ENCODE measurements at regions not wholly inside any gene's neighbourhood (a gene's known extent, or its start where the extent isn't known, plus 50 kb on each side); places are given as distances from the start of the nearest gene placed in this dataset.

DNA sequence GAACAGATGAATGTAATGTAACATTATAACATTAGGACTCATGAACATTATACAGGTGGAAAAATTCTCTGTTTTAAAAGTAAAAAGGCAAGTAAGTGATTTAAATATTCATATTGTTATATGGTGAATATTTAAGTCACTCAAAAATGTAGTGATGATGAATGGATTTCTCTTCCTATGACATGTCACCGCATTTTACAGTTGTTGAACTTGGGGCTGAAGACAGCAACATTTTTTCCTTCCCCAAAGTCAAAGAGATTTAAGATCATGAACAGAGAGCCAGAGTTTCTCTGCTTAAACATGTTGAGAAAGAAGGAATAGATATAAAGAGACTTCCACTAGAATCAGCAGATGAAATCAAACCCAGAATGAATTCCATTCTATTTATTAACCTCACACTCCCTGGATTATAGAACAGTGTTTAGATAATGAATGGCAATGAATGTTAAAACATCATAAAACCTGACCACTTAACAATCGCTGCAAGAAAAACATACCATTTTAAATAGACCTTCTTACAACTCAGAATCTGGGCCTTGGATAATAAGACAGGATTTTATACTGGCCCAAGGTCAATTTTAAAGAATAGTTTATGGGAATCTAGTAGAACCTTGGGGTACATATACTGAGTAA lies 163.6 kb upstream of the SIX2 start:
- intact Hi-C loops (cut with DNase I; ENCODE audit: low total_unique reads): no loop called here
- H3K9me3 ChIP-seq: peaks cover 0 to 4% (median 0%) of the 10 kb centered on the region in 8 donors
- peaks cover 0 to 31% (median 24%) of the 10 kb centered on the region in 6 donors for H3K4me1 ChIP-seq
- DNase-seq: no peak
- H3K27me3 ChIP-seq (replicated peaks in 1 of 7): peaks cover 0 to 65% (median 36%) of the 10 kb centered on the region in 7 donors
- no peak overlapping the region for H3K27ac ChIP-seq
- TF ChIP-seq POLR2AphosphoS5 (IDR thresholded peaks at IDR 0.05) (no peak), POLR2A (IDR thresholded peaks at IDR 0.05) (no peak)
- TF ChIP-seq, protein P1, sequence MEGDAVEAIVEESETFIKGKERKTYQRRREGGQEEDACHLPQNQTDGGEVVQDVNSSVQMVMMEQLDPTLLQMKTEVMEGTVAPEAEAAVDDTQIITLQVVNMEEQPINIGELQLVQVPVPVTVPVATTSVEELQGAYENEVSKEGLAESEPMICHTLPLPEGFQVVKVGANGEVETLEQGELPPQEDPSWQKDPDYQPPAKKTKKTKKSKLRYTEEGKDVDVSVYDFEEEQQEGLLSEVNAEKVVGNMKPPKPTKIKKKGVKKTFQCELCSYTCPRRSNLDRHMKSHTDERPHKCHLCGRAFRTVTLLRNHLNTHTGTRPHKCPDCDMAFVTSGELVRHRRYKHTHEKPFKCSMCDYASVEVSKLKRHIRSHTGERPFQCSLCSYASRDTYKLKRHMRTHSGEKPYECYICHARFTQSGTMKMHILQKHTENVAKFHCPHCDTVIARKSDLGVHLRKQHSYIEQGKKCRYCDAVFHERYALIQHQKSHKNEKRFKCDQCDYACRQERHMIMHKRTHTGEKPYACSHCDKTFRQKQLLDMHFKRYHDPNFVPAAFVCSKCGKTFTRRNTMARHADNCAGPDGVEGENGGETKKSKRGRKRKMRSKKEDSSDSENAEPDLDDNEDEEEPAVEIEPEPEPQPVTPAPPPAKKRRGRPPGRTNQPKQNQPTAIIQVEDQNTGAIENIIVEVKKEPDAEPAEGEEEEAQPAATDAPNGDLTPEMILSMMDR (IDR thresholded peaks at IDR 0.05 in 8 of 11, conservative IDR thresholded peaks at IDR 0.05 in 3 of 11): no peak
- no peaks in the 10 kb centered on the region for H3K36me3 ChIP-seq
- 60 to 73% (median 65%) methylated on average over 2 of the region's 2 CpGs for WGBS, 5 donors
- no peak overlapping the region for H3K4me3 ChIP-seq

DNA sequence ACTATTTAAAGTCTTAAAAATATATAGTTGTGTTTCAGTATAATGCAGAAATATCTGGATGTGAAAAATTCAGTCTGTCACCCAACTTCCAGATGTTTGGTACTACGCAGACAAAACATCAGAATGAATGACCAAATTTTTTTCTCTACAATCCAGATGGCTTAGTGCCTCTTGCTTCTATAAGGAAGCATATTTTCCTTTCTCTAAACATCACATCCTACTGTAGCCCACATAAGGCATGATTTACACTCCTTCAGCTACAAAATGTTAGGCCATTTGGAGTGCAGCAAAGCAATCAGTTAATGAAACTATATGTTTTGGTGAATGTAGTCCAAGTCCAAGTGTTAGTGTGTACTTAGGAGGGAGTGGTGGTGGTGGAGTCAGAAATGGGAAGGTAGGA lies 162.9 kb upstream of the SIX2 start:
- peaks cover 0 to 72% (median 43%) of the 10 kb centered on the region in 7 donors for H3K27me3 ChIP-seq (replicated peaks in 1 of 7)

DNA sequence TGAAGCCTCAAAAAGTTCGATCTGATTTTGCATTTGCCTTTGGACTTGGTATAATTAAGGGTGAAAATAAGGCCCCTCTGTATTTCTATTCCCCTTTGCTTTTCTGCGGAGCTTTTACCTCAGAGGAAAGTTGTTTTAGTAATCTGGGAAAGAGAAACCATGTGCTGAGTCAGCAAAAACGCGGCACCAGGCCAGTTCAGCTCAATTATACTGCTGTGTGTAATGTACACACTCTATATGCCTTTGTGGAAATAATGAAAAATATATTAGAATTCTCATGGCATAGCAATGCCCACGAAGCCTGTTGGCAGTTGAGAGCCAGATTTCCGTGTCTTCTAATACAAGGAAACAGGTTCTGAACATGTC lies 161.9 kb upstream of the SIX2 start:
- H3K36me3 ChIP-seq: no peaks in the 10 kb centered on the region
- no peak for DNase-seq
- H3K27me3 ChIP-seq (replicated peaks in 1 of 7): peaks cover 0 to 82% (median 51%) of the 10 kb centered on the region in 7 donors
- H3K9me3 ChIP-seq: no peaks in the 10 kb centered on the region
- 25 to 40% (median 32%) methylated on average over 6 of the region's 6 CpGs for WGBS, 5 donors
- intact Hi-C loops (cut with DNase I; ENCODE audit: low total_unique reads): no loop called here
- H3K4me3 ChIP-seq: no peak overlapping the region
- no peak overlapping the region for H3K27ac ChIP-seq
- H3K4me1 ChIP-seq: peaks cover 0 to 31% (median 24%) of the 10 kb centered on the region in 6 donors
- TF ChIP-seq, protein P1 (IDR thresholded peaks at IDR 0.05 in 8 of 11, conservative IDR thresholded peaks at IDR 0.05 in 3 of 11): no peak
- no peak for TF ChIP-seq POLR2AphosphoS5 (IDR thresholded peaks at IDR 0.05)
- no peak for TF ChIP-seq POLR2A (IDR thresholded peaks at IDR 0.05)

More for the DNA sequence above, 162.9 kb upstream of the SIX2 start:
- DNase-seq: no peak
- no peak overlapping the region for H3K27ac ChIP-seq
- H3K9me3 ChIP-seq: peaks cover 0 to 3% (median 0%) of the 10 kb centered on the region in 8 donors
- intact Hi-C loops (cut with DNase I; ENCODE audit: low total_unique reads): no loop called here
- 73 to 93% (median 84%) methylated on average over 1 of the region's 1 CpG for WGBS, 5 donors
- H3K36me3 ChIP-seq: no peaks in the 10 kb centered on the region
- peaks cover 0 to 31% (median 24%) of the 10 kb centered on the region in 6 donors for H3K4me1 ChIP-seq
- no peak overlapping the region for H3K4me3 ChIP-seq
- TF ChIP-seq POLR2AphosphoS5 (IDR thresholded peaks at IDR 0.05) (no peak), POLR2A (IDR thresholded peaks at IDR 0.05) (no peak)
- TF ChIP-seq, protein P1 (IDR thresholded peaks at IDR 0.05 in 8 of 11, conservative IDR thresholded peaks at IDR 0.05 in 3 of 11): no peak

DNA sequence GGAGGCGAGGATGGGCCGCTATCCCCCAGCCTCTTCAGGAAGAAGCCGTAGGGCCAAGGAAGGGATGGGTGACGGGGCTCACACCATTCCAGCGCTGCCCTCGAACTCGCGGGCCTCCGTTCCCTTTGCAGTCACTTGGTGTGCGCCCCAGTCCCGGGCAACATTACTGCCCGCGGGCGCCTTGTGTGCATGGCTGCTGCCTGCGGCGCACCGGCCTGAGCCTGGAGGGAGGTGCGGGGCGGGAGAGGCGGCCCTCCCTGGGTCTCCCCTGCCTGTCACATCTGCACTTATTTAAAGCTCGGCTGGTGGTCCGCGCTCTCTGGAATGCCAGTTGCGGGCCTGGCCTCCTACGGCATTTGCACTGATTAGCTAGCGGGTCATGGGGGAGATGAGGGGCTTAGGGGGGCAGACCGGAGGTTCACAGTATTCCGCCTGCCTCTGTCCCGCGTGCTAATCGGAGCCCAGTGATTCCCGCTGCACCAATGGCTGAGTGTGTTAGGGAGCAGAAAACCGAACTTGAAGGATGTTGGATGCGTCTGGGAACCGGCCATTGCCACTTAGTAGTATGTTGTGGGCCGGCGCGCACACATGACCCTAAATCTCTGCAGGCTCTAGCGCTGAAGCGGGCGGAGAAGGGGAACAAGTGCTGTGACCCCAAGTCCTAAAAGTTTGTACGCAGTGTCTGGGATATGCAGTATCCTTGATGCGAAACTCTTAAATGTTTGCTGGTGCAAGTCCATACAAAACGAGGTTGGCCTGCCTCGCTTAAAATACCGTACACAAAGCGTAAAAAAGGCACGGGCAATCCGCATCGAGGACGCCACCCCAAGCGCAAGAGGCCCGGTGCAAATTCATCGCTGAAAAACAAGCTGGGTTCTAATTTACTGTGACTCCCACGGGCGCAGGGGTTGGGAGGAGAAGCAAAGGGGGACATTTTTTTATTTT lies 161.2 kb upstream of the SIX2 start:
- 26 to 37% (median 32%) methylated on average over 37 to 56 of the region's 56 CpGs for WGBS, 5 donors
- Histone ChIP-seq H3K9me3 (no peaks in the 10 kb centered on the region), H3K27ac (no peak overlapping the region), H3K27me3 (replicated peaks in 1 of 7) (peaks cover 0 to 89% (median 54%) of the 10 kb centered on the region in 7 donors), H3K4me1 (peaks cover 0 to 31% (median 24%) of the 10 kb centered on the region in 6 donors), H3K4me3 (peak overlapping the region in 5 of 8 donors; percentile 33 to 65 (median 39)), H3K36me3 (no peaks in the 10 kb centered on the region)
- intact Hi-C loops (cut with DNase I; ENCODE audit: low total_unique reads): no loop called here
- no peak for TF ChIP-seq POLR2A (IDR thresholded peaks at IDR 0.05)
- no peak for TF ChIP-seq POLR2AphosphoS5 (IDR thresholded peaks at IDR 0.05)
- TF ChIP-seq, protein P1 (IDR thresholded peaks at IDR 0.05 in 8 of 11, conservative IDR thresholded peaks at IDR 0.05 in 3 of 11): no peak
- no peak for DNase-seq

Data from spleen (tissue), 11 donors.